Body of pancreas (tissue), 4 donors: ENCODE measurements at regions not wholly inside any gene's neighbourhood (a gene's known extent, or its start where the extent isn't known, plus 50 kb on each side); places are given as distances from the start of the nearest gene placed in this dataset.

Experiments used
- ATAC-seq: fragments of 150-250 bp; one replicate; pipeline ENCODE4 v1.9.1; 2016
- DNase-seq, 4 donors: peaks; one replicate each; pipeline ENCODE4 v3.0.0-alpha.2; 2019
- H3K27ac ChIP-seq, 4 donors: fragments of 200-600 bp; sonication (generic); 1 replicate in 3 of 4; 2 replicates in 1 of 4; pipeline versions ENCODE4 v1.5.1 to v1.6.1; 2016 to 2019; ENCODE audit warnings: mild to moderate bottlenecking in 1 of 4, mixed read lengths in 1 of 4, moderate library complexity in 1 of 4
- H3K27me3 ChIP-seq, 2 donors: fragments of 200-600 bp; sonication (generic); one replicate each; pipeline ENCODE4 v1.6.0; 2016; ENCODE audit warnings: mild to moderate bottlenecking in 1 of 2
- H3K36me3 ChIP-seq, 2 donors: fragments of 200-600 bp; sonication (generic); replicated peaks in 1 of 2; 2 replicates each; pipeline ENCODE4 v1.5.1; 2016; ENCODE audit warnings: low read depth in 2 of 2; ENCODE audit not compliant: insufficient read depth in 1 of 2
- H3K4me1 ChIP-seq: fragments of 200-600 bp; sonication (generic); one replicate; pipeline ENCODE4 v1.6.0; 2016
- H3K4me3 ChIP-seq, 2 donors: fragments of 200-600 bp; sonication (generic); 1 replicate in 1 of 2; 2 replicates in 1 of 2; pipeline ENCODE4 v1.5.1; 2016 to 2019
- H3K9me3 ChIP-seq, 3 donors: fragments of 200-600 bp; sonication (generic); 1 replicate in 2 of 3; 2 replicates in 1 of 3; pipeline ENCODE4 v1.5.1; 2016
- POLR2A ChIP-seq, 3 donors: fragments of 450-650 bp; IDR thresholded peaks; one replicate each; pipeline ENCODE4 v1.6.1; 2016; ENCODE audit warnings: antibody characterized with exemption in 3 of 3, mild to moderate bottlenecking in 2 of 3
- WGBS, 2 donors: methylation state at CpG; one replicate each; pipeline ENCODE4 v1.1.5; 2017; 5-methylcytosine and 5-hydroxymethylcytosine counted together
- intact Hi-C: fragments of 100-400 bp; cut with DNase I; formaldehyde crosslinking; loops from one replicate; pipeline ENCODE4 v1.15.1; 2023
- TF ChIP-seq, protein P1 (sequence below), 7 experiments: fragments of 450-650 bp in 4 of 7; fragments of 200-600 bp in 3 of 7; sonication (generic) in 3 of 7; IDR thresholded peaks; one replicate each; pipeline ENCODE4 v1.5.1; 2016 to 2019; ENCODE audit warnings: antibody characterized with exemption in 7 of 7

DNA sequence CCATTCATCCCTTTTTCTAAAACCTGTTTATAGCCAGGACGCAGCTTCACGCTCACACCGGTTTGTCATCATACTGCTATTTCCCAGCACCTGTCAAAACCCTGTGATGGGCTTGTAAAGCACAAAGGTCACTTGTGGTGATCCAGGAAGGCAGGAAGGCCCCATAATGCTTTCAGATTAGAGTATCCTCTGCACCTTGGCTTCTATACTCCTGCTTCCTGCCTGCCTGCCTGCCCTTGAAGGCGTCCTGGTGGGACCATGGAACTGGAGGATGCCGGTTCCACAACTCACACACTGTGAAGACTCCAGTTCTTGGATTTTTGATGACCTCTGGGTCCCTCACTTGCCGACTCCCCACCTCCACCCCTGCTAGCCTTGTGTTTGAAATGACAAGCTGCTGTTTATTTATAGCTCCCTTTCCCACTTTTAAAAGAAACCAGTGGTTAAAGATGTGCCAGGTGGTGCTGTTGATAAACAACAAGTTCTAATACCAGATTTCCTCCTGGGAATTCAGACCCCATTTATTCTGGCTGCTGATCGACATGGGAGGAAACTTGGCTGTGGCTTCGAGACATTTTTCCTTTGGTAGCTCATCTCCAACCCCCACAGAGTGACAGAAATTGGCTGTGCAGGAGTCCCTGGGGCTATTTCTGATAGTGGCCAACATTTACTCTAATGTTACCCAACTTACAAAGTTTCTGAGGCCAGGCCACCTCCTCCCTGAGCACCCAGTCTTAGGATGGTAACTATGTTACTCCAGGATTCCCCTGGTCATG is 211.5 kb downstream of the KDR start:
- no peak for DNase-seq
- no peak for TF ChIP-seq POLR2A (IDR thresholded peaks at IDR 0.05)
- TF ChIP-seq, protein P1, sequence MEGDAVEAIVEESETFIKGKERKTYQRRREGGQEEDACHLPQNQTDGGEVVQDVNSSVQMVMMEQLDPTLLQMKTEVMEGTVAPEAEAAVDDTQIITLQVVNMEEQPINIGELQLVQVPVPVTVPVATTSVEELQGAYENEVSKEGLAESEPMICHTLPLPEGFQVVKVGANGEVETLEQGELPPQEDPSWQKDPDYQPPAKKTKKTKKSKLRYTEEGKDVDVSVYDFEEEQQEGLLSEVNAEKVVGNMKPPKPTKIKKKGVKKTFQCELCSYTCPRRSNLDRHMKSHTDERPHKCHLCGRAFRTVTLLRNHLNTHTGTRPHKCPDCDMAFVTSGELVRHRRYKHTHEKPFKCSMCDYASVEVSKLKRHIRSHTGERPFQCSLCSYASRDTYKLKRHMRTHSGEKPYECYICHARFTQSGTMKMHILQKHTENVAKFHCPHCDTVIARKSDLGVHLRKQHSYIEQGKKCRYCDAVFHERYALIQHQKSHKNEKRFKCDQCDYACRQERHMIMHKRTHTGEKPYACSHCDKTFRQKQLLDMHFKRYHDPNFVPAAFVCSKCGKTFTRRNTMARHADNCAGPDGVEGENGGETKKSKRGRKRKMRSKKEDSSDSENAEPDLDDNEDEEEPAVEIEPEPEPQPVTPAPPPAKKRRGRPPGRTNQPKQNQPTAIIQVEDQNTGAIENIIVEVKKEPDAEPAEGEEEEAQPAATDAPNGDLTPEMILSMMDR (IDR thresholded peaks at IDR 0.05), result no peak
- Histone ChIP-seq H3K36me3 (no peaks in the 10 kb centered on the region), H3K27me3 (no peaks in the 10 kb centered on the region), H3K27ac (no peak overlapping the region), H3K9me3 (no peaks in the 10 kb centered on the region), H3K4me3 (no peak overlapping the region), H3K4me1 (no peaks in the 10 kb centered on the region)
- no peak for ATAC-seq
- 30 to 33% methylated on average over 8 of the region's 8 CpGs for WGBS, 2 donors
- intact Hi-C loops, result no loop called here

DNA sequence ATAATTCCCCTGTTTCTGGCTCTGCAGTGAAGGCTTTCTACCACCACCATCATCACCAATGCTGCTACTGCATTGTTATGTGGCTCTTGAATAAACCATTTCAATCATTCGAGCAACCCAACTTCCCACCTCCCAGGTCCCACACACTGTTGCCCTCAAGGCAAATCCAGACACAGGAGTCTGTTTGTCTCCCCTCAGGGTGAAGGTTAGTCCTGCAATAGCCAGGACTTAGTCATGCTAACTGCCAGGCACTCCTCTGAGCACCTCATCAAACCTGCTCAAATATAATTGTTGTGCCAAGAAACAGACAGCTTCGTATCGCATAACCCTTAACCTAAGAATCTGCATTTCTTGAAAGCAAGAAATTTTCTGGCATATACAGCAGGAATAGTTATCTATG is 213.2 kb downstream of the KDR start:
- H3K27me3 ChIP-seq, result no peaks in the 10 kb centered on the region
- intact Hi-C loops, result no loop called here
- no peaks in the 10 kb centered on the region for H3K36me3 ChIP-seq
- ATAC-seq (no peak), DNase-seq (no peak)
- no peaks in the 10 kb centered on the region for H3K4me1 ChIP-seq
- TF ChIP-seq, protein P1 (IDR thresholded peaks at IDR 0.05), result no peak
- TF ChIP-seq POLR2A (IDR thresholded peaks at IDR 0.05), result no peak
- no peaks in the 10 kb centered on the region for H3K9me3 ChIP-seq
- 79 to 81% methylated on average over 3 of the region's 3 CpGs for WGBS, 2 donors
- H3K27ac ChIP-seq, result no peak overlapping the region
- no peak overlapping the region for H3K4me3 ChIP-seq

DNA sequence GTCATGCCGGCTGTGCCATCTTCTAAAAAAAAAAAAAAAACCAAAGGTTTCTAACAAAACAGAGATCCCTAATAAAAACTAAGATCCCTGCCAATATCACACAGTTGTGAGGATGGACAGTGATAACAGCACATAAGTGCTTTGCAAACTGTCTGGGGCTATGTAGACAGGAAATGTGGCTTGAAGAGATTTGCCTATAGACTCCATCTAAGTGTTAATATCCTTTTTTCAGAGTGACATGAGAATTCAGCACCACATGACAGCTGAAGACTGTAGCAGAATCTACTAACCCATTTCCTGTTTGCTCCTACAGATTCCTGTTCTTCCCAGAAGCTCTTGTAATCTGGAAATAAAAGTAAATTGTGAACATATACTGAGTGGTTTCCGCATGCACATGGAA is 215.4 kb downstream of the KDR start:
- H3K9me3 ChIP-seq, result no peaks in the 10 kb centered on the region
- no peak for ATAC-seq
- no peaks in the 10 kb centered on the region for H3K36me3 ChIP-seq
- TF ChIP-seq POLR2A (IDR thresholded peaks at IDR 0.05), result no peak
- TF ChIP-seq, protein P1 (IDR thresholded peaks at IDR 0.05), result no peak
- no peaks in the 10 kb centered on the region for H3K4me1 ChIP-seq
- no peak overlapping the region for H3K4me3 ChIP-seq
- H3K27ac ChIP-seq, result no peak overlapping the region
- intact Hi-C loops, result no loop called here
- DNase-seq, result no peak
- 70 to 82% methylated on average over 2 of the region's 2 CpGs for WGBS, 2 donors
- H3K27me3 ChIP-seq, result no peaks in the 10 kb centered on the region

DNA sequence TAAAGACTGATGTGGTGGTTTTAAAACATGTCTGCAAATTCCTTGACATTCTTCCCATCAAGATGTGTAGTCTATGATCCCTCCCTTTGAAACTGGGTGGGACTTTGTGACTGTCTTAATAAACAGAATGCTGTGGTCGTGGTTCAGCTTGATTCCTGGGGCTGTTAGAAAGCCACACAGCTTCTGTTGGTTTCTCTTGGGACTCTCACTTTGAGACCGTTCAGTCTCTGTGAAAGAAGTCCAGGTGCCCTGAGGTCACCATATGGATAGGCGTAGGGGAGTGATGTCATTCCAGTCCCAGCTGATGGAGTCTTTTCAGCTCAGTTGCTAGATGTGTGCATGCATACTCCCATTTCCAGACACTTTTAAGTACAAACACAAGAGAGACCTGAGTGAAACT is 216.6 kb downstream of the KDR start:
- no peak for DNase-seq
- TF ChIP-seq, protein P1 (IDR thresholded peaks at IDR 0.05), result no peak
- TF ChIP-seq POLR2A (IDR thresholded peaks at IDR 0.05), result no peak
- no peak for ATAC-seq
- 58 to 61% methylated on average over 3 of the region's 3 CpGs for WGBS, 2 donors
- no peaks in the 10 kb centered on the region for H3K36me3 ChIP-seq
- intact Hi-C loops, result no loop called here
- H3K4me3 ChIP-seq, result no peak overlapping the region
- no peaks in the 10 kb centered on the region for H3K9me3 ChIP-seq
- H3K27ac ChIP-seq, result no peak overlapping the region
- H3K4me1 ChIP-seq, result no peaks in the 10 kb centered on the region
- no peaks in the 10 kb centered on the region for H3K27me3 ChIP-seq

DNA sequence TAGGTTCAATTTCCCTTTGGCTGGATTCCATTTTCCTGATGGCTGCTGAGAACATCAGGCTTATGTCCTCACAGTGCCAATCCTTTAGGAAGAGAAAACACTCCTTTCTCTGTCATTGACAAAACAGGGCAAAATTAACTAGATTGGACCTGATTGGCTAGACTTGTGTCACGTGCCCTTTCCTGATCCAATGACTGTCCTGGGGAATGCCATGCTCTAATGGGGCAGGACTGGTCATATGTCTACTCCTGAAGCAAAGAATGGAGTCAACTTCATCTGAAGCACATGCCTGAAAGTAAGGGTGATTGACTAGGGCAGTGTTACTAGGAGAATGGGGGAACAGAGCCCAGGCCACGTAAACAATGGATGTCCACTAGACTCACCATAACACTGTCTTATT is 220.4 kb downstream of the KDR start:
- no peak for DNase-seq
- H3K27ac ChIP-seq, result no peak overlapping the region
- H3K4me3 ChIP-seq, result no peak overlapping the region
- no peaks in the 10 kb centered on the region for H3K27me3 ChIP-seq
- H3K9me3 ChIP-seq, result no peaks in the 10 kb centered on the region
- TF ChIP-seq, protein P1 (IDR thresholded peaks at IDR 0.05), result no peak
- TF ChIP-seq POLR2A (IDR thresholded peaks at IDR 0.05), result no peak
- intact Hi-C loops, result no loop called here
- no peak for ATAC-seq
- H3K4me1 ChIP-seq, result no peaks in the 10 kb centered on the region
- 41 to 48% methylated on average over 2 of the region's 2 CpGs for WGBS, 2 donors
- no peaks in the 10 kb centered on the region for H3K36me3 ChIP-seq
